ENCODE measurements at regions not wholly inside any gene's neighbourhood (a gene's known extent, or its start where the extent isn't known, plus 50 kb on each side); places are given as distances from the start of the nearest gene placed in this dataset.

DNA sequence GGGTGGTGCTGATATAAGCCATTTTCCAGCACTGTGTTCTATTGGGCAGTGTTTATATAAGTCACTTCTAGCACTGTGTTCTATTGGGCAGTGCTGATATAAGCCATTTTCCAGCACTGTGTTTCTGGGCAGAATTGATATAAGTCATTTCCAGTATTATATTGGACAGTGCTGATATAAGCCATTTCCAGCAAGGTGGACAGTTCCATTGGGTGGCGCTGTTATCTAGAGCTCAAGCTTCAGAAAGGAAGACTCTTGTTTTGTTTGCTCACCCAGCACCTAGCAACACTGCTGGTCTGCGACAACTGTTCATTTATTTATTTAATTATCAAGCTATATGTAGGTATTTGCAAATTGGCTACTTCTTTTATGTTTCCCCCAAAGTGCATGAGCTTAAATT, 690.3 kb downstream of the AACS start:
- Histone ChIP-seq H3K4me1 (ENCODE audit: insufficient read depth) (no peaks in the 10 kb centered on the region), H2AFZ (no peak overlapping the region), H4K20me1 (replicated peaks; ENCODE audit: insufficient read depth) (no peaks in the 10 kb centered on the region), H3K79me2 (replicated peaks; ENCODE audit: insufficient read depth) (no peaks in the 10 kb centered on the region), H3K9me2 (ENCODE audit: insufficient read depth) (no peaks in the 10 kb centered on the region), H3K27ac (ENCODE audit: low read depth) (no peak overlapping the region), H3K36me3 (ENCODE audit: insufficient read depth) (no peaks in the 10 kb centered on the region), H3F3A (replicated peaks; ENCODE audit: low read depth) (no peaks in the 10 kb centered on the region), H3K4me3 (no peak overlapping the region), H3K27me3 (ENCODE audit: insufficient read depth) (no peaks in the 10 kb centered on the region), H3K4me2 (no peak overlapping the region)
- TF ChIP-seq CREB1 (CRISPR knock-in tag; IDR thresholded peaks at IDR 0.05; ENCODE audit: low read depth) (no peak), ZNF114 (CRISPR knock-in tag; IDR thresholded peaks at IDR 0.05) (no peak), STAT1 (IDR thresholded peaks at IDR 0.05; ENCODE audit: unreplicated experiment) (no peak), EZH2phosphoT487 (IDR thresholded peaks at IDR 0.05; ENCODE audit: unreplicated experiment) (no peak)
- TF ChIP-seq, protein P1, sequence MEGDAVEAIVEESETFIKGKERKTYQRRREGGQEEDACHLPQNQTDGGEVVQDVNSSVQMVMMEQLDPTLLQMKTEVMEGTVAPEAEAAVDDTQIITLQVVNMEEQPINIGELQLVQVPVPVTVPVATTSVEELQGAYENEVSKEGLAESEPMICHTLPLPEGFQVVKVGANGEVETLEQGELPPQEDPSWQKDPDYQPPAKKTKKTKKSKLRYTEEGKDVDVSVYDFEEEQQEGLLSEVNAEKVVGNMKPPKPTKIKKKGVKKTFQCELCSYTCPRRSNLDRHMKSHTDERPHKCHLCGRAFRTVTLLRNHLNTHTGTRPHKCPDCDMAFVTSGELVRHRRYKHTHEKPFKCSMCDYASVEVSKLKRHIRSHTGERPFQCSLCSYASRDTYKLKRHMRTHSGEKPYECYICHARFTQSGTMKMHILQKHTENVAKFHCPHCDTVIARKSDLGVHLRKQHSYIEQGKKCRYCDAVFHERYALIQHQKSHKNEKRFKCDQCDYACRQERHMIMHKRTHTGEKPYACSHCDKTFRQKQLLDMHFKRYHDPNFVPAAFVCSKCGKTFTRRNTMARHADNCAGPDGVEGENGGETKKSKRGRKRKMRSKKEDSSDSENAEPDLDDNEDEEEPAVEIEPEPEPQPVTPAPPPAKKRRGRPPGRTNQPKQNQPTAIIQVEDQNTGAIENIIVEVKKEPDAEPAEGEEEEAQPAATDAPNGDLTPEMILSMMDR (conservative IDR thresholded peaks at IDR 0.05; ENCODE audit: low read depth in 2 of 2) = no peak
- TF ChIP-seq, protein P2, sequence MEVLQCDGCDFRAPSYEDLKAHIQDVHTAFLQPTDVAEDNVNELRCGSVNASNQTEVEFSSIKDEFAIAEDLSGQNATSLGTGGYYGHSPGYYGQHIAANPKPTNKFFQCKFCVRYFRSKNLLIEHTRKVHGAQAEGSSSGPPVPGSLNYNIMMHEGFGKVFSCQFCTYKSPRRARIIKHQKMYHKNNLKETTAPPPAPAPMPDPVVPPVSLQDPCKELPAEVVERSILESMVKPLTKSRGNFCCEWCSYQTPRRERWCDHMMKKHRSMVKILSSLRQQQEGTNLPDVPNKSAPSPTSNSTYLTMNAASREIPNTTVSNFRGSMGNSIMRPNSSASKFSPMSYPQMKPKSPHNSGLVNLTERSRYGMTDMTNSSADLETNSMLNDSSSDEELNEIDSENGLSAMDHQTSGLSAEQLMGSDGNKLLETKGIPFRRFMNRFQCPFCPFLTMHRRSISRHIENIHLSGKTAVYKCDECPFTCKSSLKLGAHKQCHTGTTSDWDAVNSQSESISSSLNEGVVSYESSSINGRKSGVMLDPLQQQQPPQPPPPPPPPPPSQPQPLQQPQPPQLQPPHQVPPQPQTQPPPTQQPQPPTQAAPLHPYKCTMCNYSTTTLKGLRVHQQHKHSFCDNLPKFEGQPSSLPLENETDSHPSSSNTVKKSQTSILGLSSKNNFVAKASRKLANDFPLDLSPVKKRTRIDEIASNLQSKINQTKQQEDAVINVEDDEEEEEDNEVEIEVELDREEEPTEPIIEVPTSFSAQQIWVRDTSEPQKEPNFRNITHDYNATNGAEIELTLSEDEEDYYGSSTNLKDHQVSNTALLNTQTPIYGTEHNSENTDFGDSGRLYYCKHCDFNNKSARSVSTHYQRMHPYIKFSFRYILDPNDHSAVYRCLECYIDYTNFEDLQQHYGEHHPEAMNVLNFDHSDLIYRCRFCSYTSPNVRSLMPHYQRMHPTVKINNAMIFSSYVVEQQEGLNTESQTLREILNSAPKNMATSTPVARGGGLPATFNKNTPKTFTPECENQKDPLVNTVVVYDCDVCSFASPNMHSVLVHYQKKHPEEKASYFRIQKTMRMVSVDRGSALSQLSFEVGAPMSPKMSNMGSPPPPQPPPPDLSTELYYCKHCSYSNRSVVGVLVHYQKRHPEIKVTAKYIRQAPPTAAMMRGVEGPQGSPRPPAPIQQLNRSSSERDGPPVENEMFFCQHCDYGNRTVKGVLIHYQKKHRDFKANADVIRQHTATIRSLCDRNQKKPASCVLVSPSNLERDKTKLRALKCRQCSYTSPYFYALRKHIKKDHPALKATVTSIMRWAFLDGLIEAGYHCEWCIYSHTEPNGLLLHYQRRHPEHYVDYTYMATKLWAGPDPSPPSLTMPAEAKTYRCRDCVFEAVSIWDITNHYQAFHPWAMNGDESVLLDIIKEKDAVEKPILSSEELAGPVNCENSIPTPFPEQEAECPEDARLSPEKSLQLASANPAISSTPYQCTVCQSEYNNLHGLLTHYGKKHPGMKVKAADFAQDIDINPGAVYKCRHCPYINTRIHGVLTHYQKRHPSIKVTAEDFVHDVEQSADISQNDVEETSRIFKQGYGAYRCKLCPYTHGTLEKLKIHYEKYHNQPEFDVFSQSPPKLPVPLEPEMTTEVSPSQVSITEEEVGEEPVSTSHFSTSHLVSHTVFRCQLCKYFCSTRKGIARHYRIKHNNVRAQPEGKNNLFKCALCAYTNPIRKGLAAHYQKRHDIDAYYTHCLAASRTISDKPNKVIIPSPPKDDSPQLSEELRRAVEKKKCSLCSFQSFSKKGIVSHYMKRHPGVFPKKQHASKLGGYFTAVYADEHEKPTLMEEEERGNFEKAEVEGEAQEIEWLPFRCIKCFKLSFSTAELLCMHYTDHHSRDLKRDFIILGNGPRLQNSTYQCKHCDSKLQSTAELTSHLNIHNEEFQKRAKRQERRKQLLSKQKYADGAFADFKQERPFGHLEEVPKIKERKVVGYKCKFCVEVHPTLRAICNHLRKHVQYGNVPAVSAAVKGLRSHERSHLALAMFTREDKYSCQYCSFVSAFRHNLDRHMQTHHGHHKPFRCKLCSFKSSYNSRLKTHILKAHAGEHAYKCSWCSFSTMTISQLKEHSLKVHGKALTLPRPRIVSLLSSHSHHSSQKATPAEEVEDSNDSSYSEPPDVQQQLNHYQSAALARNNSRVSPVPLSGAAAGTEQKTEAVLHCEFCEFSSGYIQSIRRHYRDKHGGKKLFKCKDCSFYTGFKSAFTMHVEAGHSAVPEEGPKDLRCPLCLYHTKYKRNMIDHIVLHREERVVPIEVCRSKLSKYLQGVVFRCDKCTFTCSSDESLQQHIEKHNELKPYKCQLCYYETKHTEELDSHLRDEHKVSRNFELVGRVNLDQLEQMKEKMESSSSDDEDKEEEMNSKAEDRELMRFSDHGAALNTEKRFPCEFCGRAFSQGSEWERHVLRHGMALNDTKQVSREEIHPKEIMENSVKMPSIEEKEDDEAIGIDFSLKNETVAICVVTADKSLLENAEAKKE (CRISPR knock-in tag; IDR thresholded peaks at IDR 0.05) = no peak
- TF ChIP-seq, protein P3, sequence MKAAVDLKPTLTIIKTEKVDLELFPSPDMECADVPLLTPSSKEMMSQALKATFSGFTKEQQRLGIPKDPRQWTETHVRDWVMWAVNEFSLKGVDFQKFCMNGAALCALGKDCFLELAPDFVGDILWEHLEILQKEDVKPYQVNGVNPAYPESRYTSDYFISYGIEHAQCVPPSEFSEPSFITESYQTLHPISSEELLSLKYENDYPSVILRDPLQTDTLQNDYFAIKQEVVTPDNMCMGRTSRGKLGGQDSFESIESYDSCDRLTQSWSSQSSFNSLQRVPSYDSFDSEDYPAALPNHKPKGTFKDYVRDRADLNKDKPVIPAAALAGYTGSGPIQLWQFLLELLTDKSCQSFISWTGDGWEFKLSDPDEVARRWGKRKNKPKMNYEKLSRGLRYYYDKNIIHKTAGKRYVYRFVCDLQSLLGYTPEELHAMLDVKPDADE (IDR thresholded peaks at IDR 0.05) = no peak
- Mint-ChIP-seq H3K36me3 (ENCODE audit: low read depth) (peaks cover 31% of the 10 kb centered on the region), H3K4me1 (no peaks in the 10 kb centered on the region), H3K9me3 (peaks cover 91% of the 10 kb centered on the region), H3K27me3 (ENCODE audit: insufficient read depth, low read depth, poor library complexity) (peaks cover 2% of the 10 kb centered on the region), H3K4me3 (no peak overlapping the region), H3K27ac (no peak overlapping the region)
- ATAC-seq = no peak
- DNase-seq (ENCODE audit: low spot score) = no peak
